Thoracic aorta (tissue), 2 donors: ENCODE measurements at regions not wholly inside any gene's neighbourhood (a gene's known extent, or its start where the extent isn't known, plus 50 kb on each side); places are given as distances from the start of the nearest gene placed in this dataset.

ENCODE experiments used
- ATAC-seq: fragments of 150-250 bp; one replicate; pipeline ENCODE4 v1.8.0; 2017; ENCODE audit warnings: low read depth; ENCODE audit not compliant: insufficient number of reproducible peaks, low FRiP score
- DNase-seq: peaks from one replicate; pipeline ENCODE4 v3.0.0-alpha.2; 2020; ENCODE audit warnings: low spot score
- H3K27ac ChIP-seq, 2 donors: fragments of 200-600 bp; sonication (generic); 1 replicate in 1 of 2; 2 replicates in 1 of 2; pipeline ENCODE4 v1.5.1; 2016; ENCODE audit warnings: mild to moderate bottlenecking in 2 of 2, moderate library complexity in 2 of 2
- H3K27me3 ChIP-seq: fragments of 200-600 bp; sonication (generic); replicated peaks from 2 replicates; pipeline ENCODE4 v1.6.0; 2016; ENCODE audit warnings: mild to moderate bottlenecking; ENCODE audit not compliant: insufficient read depth
- H3K36me3 ChIP-seq: fragments of 200-600 bp; sonication (generic); one replicate; pipeline ENCODE4 v1.5.1; 2016
- H3K4me1 ChIP-seq, 2 donors: fragments of 200-600 bp; sonication (generic); 1 replicate in 1 of 2; 2 replicates in 1 of 2; pipeline versions ENCODE4 v1.5.1 to v1.6.0; 2016; ENCODE audit warnings: low read depth in 2 of 2, mild to moderate bottlenecking in 1 of 2; ENCODE audit not compliant: control insufficient read depth in 1 of 2
- H3K4me3 ChIP-seq: fragments of 200-600 bp; sonication (generic); 2 replicates; pipeline ENCODE4 v1.5.1; 2016; ENCODE audit warnings: mild to moderate bottlenecking
- H3K9me3 ChIP-seq: fragments of 200-600 bp; sonication (generic); 2 replicates; pipeline ENCODE4 v1.5.1; 2016
- TF ChIP-seq, protein P1 (sequence below): fragments of 200-600 bp; sonication (generic); IDR thresholded peaks from one replicate; pipeline ENCODE4 v1.5.1; 2019; ENCODE audit warnings: antibody characterized with exemption

DNA sequence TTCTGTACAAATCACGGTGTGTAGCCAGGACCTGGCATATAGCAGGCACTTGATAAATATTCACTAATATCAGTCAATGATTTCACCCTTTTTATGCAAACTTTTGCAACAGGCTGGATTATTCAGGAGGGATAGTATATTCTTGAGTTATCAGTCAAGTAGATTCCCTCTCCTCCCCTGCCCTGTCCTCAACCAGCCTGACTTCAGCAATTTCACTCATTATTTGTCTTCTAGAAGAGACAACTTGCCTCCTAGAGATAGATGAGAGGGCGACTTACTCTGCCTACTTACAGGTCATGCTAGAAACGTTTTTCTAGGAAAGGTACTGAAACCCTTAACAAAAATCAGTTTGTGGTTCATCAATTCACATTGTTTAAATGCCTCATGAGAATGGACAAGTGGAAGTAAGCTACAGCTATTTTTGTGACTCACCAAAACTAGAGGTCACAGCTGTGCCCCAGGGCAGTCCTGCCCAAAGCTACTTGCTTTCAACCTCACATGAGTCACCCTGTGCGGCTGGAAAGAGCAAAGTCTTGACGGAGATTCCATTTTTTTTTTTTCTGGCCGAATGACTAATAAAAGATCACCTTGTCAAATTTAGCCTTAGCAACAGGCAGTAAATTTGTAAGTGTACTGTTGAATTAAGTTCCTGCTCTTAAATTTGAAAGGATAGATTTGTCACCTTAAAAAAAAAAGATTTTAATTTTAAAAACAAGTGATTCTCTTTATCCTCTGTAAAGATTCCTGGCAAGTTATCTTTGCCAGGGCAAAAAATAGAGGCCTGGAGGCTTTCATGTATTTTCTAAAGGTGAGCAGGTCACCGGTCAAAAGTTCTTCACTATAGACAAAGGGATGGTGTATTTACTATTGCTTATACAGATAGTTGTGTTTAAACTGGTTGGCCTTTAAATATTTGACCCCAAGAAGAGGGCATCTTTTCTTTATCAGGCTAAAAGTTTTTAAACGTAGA, 109.0 kb upstream of the SLC35G4 start:
- Histone ChIP-seq H3K4me3 (no peak overlapping the region), H3K36me3 (no peaks in the 10 kb centered on the region), H3K27ac (no peak overlapping the region), H3K27me3 (no peaks in the 10 kb centered on the region), H3K9me3 (no peaks in the 10 kb centered on the region), H3K4me1 (peaks cover 0 to 4% of the 10 kb centered on the region in 2 donors)
- TF ChIP-seq, protein P1, sequence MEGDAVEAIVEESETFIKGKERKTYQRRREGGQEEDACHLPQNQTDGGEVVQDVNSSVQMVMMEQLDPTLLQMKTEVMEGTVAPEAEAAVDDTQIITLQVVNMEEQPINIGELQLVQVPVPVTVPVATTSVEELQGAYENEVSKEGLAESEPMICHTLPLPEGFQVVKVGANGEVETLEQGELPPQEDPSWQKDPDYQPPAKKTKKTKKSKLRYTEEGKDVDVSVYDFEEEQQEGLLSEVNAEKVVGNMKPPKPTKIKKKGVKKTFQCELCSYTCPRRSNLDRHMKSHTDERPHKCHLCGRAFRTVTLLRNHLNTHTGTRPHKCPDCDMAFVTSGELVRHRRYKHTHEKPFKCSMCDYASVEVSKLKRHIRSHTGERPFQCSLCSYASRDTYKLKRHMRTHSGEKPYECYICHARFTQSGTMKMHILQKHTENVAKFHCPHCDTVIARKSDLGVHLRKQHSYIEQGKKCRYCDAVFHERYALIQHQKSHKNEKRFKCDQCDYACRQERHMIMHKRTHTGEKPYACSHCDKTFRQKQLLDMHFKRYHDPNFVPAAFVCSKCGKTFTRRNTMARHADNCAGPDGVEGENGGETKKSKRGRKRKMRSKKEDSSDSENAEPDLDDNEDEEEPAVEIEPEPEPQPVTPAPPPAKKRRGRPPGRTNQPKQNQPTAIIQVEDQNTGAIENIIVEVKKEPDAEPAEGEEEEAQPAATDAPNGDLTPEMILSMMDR, result no peak
- ATAC-seq (peak; percentile 75), DNase-seq (no peak)

DNA sequence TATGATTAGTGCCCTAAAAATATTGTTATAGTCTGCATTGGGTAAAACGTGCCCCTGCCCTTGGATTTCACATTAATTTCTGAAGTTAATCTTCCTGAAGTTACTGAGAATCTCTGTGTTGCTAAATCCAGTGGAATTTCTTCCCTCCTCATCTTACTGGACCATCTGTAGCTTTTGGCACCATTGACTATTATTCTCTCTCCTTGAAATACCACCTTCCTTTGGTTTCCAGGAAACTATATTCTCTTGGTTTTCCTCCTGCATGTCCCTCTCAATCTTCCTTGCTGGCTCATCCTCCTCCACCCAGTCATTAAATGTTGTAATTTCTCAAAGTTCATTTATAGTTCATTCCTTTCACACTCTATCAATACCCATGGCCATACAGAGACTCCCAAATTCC, 110.6 kb upstream of the SLC35G4 start:
- TF ChIP-seq, protein P1, result no peak
- Histone ChIP-seq H3K9me3 (no peaks in the 10 kb centered on the region), H3K27me3 (no peaks in the 10 kb centered on the region), H3K4me3 (no peak overlapping the region), H3K4me1 (peaks cover 0 to 4% of the 10 kb centered on the region in 2 donors), H3K27ac (no peak overlapping the region), H3K36me3 (no peaks in the 10 kb centered on the region)
- DNase-seq, result no peak
- ATAC-seq, result no peak

DNA sequence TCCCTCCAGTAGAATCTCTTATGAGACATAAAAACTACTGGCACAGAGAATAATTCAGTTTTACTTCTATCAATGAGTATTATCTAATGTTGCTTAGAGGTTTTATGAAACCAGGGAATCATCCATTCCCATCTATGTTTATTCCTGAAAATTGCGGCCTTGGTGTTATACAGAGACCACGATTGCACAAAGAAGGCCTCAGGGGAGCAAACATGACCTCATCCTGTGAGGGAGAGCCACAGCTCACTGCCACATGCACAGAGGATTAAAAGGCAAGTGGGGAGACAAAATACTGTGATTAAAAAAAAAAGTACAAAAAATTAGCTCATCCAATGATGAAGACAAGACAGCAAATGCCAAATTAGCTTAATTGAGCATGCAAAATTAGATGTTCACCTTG, 111.8 kb upstream of the SLC35G4 start:
- DNase-seq (no peak), ATAC-seq (no peak)
- Histone ChIP-seq H3K4me3 (no peak overlapping the region), H3K27ac (no peak overlapping the region), H3K9me3 (no peaks in the 10 kb centered on the region), H3K27me3 (no peaks in the 10 kb centered on the region), H3K4me1 (peaks cover 0 to 4% of the 10 kb centered on the region in 2 donors), H3K36me3 (no peaks in the 10 kb centered on the region)
- TF ChIP-seq, protein P1, result no peak

DNA sequence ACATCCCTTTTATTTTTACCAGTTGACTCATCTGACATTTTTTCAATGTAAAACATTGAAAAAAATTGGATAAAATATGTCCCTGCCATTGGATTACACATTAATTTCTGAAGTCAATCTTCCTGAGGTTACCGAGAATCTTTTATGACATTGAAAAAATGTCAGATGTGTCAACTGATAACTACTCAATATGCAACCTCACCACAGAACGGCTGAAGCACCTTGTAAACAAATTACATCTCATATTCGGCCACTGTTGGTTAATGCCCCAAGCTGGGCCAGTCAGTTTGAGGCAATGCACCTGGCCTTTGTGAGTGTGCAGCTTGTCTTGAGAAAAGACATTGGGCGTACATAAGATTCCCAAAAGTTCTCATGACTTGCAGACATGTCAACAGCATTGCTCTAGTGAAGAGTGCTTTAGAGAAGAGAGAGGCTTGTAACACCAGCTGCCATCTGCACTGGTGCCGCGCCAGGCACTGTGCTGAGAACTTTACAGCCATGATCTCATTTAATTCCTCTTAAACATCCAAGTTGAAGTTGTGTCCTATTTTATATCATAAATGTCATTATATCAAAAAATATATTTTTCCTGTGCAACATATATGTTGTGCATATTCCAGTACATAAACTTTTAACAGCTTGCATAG, 112.7 kb upstream of the SLC35G4 start:
- H3K9me3 ChIP-seq, result no peaks in the 10 kb centered on the region
- ATAC-seq (no peak), DNase-seq (no peak)
- H3K27me3 ChIP-seq, result no peaks in the 10 kb centered on the region
- peaks cover 0 to 4% of the 10 kb centered on the region in 2 donors for H3K4me1 ChIP-seq
- H3K4me3 ChIP-seq, result no peak overlapping the region
- H3K27ac ChIP-seq, result no peak overlapping the region
- H3K36me3 ChIP-seq, result no peaks in the 10 kb centered on the region
- TF ChIP-seq, protein P1, result no peak

DNA sequence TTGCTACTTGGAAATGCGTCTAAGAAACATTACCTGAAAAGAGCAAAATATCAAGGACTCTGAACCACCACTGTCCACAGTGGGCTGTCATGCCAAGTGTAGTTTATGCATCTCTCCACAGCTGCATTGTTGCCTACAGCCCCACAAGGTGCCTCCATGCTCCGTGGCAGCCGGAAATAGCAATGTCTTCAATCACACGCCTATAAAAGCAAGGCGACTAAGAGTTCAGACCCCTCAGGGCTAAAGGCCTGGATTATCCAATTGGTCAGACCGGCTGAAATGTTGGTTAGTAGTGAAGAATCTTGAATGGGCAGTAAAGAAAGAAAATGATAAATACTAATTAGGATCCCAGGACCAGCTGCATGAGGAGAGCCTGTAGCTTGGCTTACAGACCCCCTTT, 114.0 kb upstream of the SLC35G4 start:
- no peaks in the 10 kb centered on the region for H3K27me3 ChIP-seq
- H3K4me3 ChIP-seq, result no peak overlapping the region
- no peaks in the 10 kb centered on the region for H3K36me3 ChIP-seq
- no peaks in the 10 kb centered on the region for H3K4me1 ChIP-seq
- DNase-seq (no peak), ATAC-seq (no peak)
- H3K9me3 ChIP-seq, result no peaks in the 10 kb centered on the region
- TF ChIP-seq, protein P1, result no peak
- H3K27ac ChIP-seq, result no peak overlapping the region
